GM19438 (cell line): ENCODE measurements at regions not wholly inside any gene's neighbourhood (a gene's known extent, or its start where the extent isn't known, plus 50 kb on each side); places are given as distances from the start of the nearest gene placed in this dataset.
"Not testable (repeated sequence)": the region's sequence is repeated elsewhere in the genome, so short reads cannot be mapped to it uniquely, and the experiment has no call there.

Experiments
- ATAC-seq: cut with Tn5 transposase; IDR thresholded peaks from one replicate; pipeline ENCODE4 v1.9.1; 2021; ENCODE audit warnings: low read depth; ENCODE audit not compliant: unreplicated experiment

- no peak for ATAC-seq
Observed at GRCh38 chr15:100720406-100720967, 118.1 kb downstream of the ASB7 start.

GRCh38 chr15:100721758-100722550, 119.6 kb downstream of the ASB7 start:
- no peak for ATAC-seq

GRCh38 chr15:100722551-100723314, 120.3 kb downstream of the ASB7 start:
- ATAC-seq, result no peak

- no peak for ATAC-seq
Observed at GRCh38 chr15:100723315-100723801, 121.0 kb downstream of the ASB7 start.

GRCh38 chr15:100725121-100726069, 123.0 kb downstream of the ASB7 start:
- no peak for ATAC-seq

GRCh38 chr15:100726070-100726420, 123.7 kb downstream of the ASB7 start:
- ATAC-seq, result no peak

- no peak for ATAC-seq
Observed at GRCh38 chr15:100726421-100727190, 124.2 kb downstream of the ASB7 start.

- no peak for ATAC-seq
Observed at GRCh38 chr15:100727291-100727851, 125.0 kb downstream of the ASB7 start.

- no peak for ATAC-seq
Observed at GRCh38 chr15:100728371-100729201, 126.2 kb downstream of the ASB7 start.

- no peak for ATAC-seq
Observed at GRCh38 chr15:100729461-100729860, 127.1 kb downstream of the ASB7 start.

- ATAC-seq, result no peak
Observed at GRCh38 chr15:100730129-100730528, 127.7 kb downstream of the ASB7 start.

GRCh38 chr15:100730655-100731266, 128.4 kb downstream of the ASB7 start:
- ATAC-seq, result no peak

GRCh38 chr15:100731267-100732152, 129.1 kb downstream of the ASB7 start:
- no peak for ATAC-seq

- no peak for ATAC-seq
Observed at GRCh38 chr15:100732211-100733055, 130.0 kb downstream of the ASB7 start.

- ATAC-seq, result no peak
Observed at GRCh38 chr15:100733101-100733842, 130.9 kb downstream of the ASB7 start.

GRCh38 chr15:100733843-100734185, 131.4 kb downstream of the ASB7 start:
- not testable (repeated sequence) for ATAC-seq
